Osteocyte (in vitro differentiated cells): ENCODE measurements at regions not wholly inside any gene's neighbourhood (a gene's known extent, or its start where the extent isn't known, plus 50 kb on each side); places are given as distances from the start of the nearest gene placed in this dataset.

Experiments
- DNase-seq: peaks from one replicate; pipeline ENCODE4 v3.0.0; 2021; ENCODE audit warnings: mixed read lengths; ENCODE audit not compliant: unreplicated experiment; ENCODE audit errors: extremely low spot score
- H3K27ac Mint-ChIP-seq: one replicate; pipeline ENCODE4 v1.8.0; 2021; ENCODE audit warnings: mild to moderate bottlenecking, mixed read lengths; ENCODE audit not compliant: unreplicated experiment
- H3K27me3 Mint-ChIP-seq: one replicate; pipeline ENCODE4 v1.8.0; 2021; ENCODE audit warnings: mixed read lengths; ENCODE audit not compliant: unreplicated experiment
- H3K36me3 Mint-ChIP-seq: one replicate; pipeline ENCODE4 v1.8.0; 2021; ENCODE audit warnings: mixed read lengths; ENCODE audit not compliant: unreplicated experiment
- H3K4me1 Mint-ChIP-seq: one replicate; pipeline ENCODE4 v1.8.0; 2021; ENCODE audit warnings: mixed read lengths; ENCODE audit not compliant: unreplicated experiment
- H3K4me3 Mint-ChIP-seq: one replicate; pipeline ENCODE4 v1.8.0; 2021; ENCODE audit warnings: mild to moderate bottlenecking, moderate library complexity, mixed read lengths; ENCODE audit not compliant: unreplicated experiment
- H3K9me3 Mint-ChIP-seq: one replicate; pipeline ENCODE4 v1.8.0; 2021; ENCODE audit warnings: mixed read lengths; ENCODE audit not compliant: unreplicated experiment
- CTCF ChIP-seq: fragments of 200-600 bp; sonication (generic); IDR thresholded peaks from 2 replicates; pipeline ENCODE4 v1.5.0; 2021; ENCODE audit warnings: antibody characterized with exemption, mild to moderate bottlenecking, moderate library complexity

- H3K27me3 Mint-ChIP-seq, result peaks cover 13% of the 10 kb centered on the region
- no peak overlapping the region for H3K4me3 Mint-ChIP-seq
- no peak for TF ChIP-seq CTCF
- no peaks in the 10 kb centered on the region for H3K4me1 Mint-ChIP-seq
- no peaks in the 10 kb centered on the region for H3K36me3 Mint-ChIP-seq
- peaks cover 12% of the 10 kb centered on the region for H3K9me3 Mint-ChIP-seq
- no peak for DNase-seq
- no peak overlapping the region for H3K27ac Mint-ChIP-seq
Observed at GRCh38 chr10:6847561-6847960, 267.5 kb upstream of the PRKCQ start.

DNA sequence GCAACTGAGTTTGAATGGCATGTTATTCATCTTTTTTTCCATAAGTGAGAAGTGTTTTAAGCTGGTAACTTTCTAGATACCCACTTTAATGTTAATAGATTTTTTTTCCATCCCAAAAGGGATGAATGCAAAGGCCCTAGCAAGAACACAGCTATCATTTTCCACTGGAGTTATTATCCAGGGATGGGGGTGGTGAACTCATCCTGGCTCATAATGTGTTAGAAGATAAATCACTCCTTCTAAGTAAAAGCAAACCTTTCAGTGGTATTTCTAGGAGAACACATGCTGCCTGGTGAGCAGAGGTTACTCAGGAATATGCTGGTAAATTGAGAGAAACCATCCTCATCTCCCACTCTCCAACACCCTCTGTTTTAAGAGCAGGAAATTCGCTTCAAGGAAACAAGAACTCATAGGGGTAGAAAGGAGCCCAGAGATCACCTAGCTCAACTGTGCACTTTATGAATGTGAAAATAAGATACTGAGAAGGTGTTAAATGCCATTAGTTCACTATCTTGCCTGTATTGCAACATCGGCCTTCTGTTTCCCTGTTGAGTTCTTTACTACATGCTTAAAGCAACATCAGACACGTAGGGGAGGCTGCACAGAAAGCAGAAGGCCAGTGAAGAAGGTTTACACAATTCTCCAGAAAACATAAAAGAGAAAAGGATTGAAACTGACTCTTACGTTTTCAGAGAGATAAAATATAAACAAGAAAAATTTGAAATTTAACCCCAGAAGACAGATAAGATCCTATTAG is 264.0 kb upstream of the PRKCQ start:
- Mint-ChIP-seq H3K4me1 (no peaks in the 10 kb centered on the region), H3K27ac (no peak overlapping the region), H3K9me3 (peaks cover 15% of the 10 kb centered on the region), H3K27me3 (peaks cover 8% of the 10 kb centered on the region), H3K4me3 (no peak overlapping the region), H3K36me3 (no peaks in the 10 kb centered on the region)
- DNase-seq, result no peak
- TF ChIP-seq CTCF, result no peak

DNA sequence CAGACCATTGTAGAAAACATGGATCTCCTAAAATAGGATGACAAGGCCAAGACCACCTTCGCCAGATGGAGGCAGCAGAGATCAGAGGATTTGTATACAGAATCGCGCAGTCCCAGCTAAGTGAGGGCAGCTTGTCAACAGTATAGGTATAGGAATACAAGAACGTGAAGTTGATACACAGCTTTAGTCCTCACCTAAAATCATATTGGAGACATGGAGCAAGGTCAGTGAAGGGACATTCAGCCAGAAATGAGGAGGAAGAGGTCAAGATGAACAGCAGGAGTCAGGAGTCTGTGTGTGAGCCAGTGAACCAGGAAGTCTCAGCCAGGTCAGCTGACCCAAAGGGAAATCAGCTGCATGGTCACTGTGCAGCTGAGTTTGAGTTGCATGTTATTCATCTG is 263.4 kb upstream of the PRKCQ start:
- TF ChIP-seq CTCF, result no peak
- Mint-ChIP-seq H3K4me3 (no peak overlapping the region), H3K4me1 (no peaks in the 10 kb centered on the region), H3K27me3 (peaks cover 8% of the 10 kb centered on the region), H3K27ac (no peak overlapping the region), H3K9me3 (peaks cover 15% of the 10 kb centered on the region), H3K36me3 (no peaks in the 10 kb centered on the region)
- no peak for DNase-seq

- H3K36me3 Mint-ChIP-seq, result no peaks in the 10 kb centered on the region
- peaks cover 8% of the 10 kb centered on the region for H3K27me3 Mint-ChIP-seq
- peaks cover 15% of the 10 kb centered on the region for H3K9me3 Mint-ChIP-seq
- TF ChIP-seq CTCF, result no peak
- DNase-seq, result no peak
- H3K27ac Mint-ChIP-seq, result no peak overlapping the region
- H3K4me1 Mint-ChIP-seq, result no peaks in the 10 kb centered on the region
- no peak overlapping the region for H3K4me3 Mint-ChIP-seq
Observed at GRCh38 chr10:6842722-6843121, 262.6 kb upstream of the PRKCQ start.

DNA sequence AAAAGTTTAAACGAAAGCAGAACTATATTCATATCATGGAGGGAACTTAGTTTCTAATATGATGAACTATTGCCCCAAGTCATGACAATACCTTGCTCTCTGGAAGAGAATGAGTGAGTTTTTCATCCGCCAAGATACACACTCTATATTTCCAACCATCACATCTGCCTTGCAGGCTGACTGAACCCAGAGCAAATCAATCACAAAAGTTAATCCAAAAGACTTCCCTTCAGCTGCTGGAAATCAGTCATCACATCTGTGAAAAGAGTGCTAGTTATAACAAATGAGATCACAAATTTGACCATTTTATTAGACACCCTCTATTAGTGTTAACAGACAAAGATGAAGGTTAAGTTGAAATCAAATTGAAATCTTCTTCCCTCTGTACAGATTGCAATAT is 261.7 kb upstream of the PRKCQ start:
- no peak overlapping the region for H3K4me3 Mint-ChIP-seq
- H3K27me3 Mint-ChIP-seq, result peaks cover 3% of the 10 kb centered on the region
- H3K4me1 Mint-ChIP-seq, result no peaks in the 10 kb centered on the region
- peaks cover 15% of the 10 kb centered on the region for H3K9me3 Mint-ChIP-seq
- DNase-seq, result no peak
- no peaks in the 10 kb centered on the region for H3K36me3 Mint-ChIP-seq
- no peak for TF ChIP-seq CTCF
- H3K27ac Mint-ChIP-seq, result no peak overlapping the region
